B cell (primary cell): ENCODE measurements at regions not wholly inside any gene's neighbourhood (a gene's known extent, or its start where the extent isn't known, plus 50 kb on each side); places are given as distances from the start of the nearest gene placed in this dataset.

Source experiments
- ATAC-seq: fragments of 200-7000 bp; cut with Tn5 transposase; one replicate; pipeline ENCODE4 v1.10.0; 2021; ENCODE audit warnings: low read depth, mild to moderate bottlenecking, moderate number of reproducible peaks, moderate library complexity
- CTCF ChIA-PET: fragments of 350-600 bp; sonication (Branson Sonifier 250); formaldehyde crosslinking; loops from one replicate; lab custom pipeline; 2021; ENCODE audit warnings: antibody characterized with exemption, inconsistent platforms; lab: Charles Lee
- POLR2A ChIA-PET: fragments of 350-600 bp; sonication (Branson Sonifier 250); formaldehyde crosslinking; loops from one replicate; lab custom pipeline; 2021; ENCODE audit warnings: antibody characterized with exemption; lab: Charles Lee
- DNase-seq: peaks from one replicate; pipeline ENCODE4 v3.0.0; 2013
- H2AFZ ChIP-seq: 2 replicates; pipeline ENCODE4 v1.6.1; 2012; ENCODE audit warnings: mild to moderate bottlenecking, low read depth, low read length; ENCODE audit not compliant: insufficient read depth, poor library complexity, severe bottlenecking
- H3K27ac ChIP-seq, 2 donors: 1 replicate in 1 of 2; 2 replicates in 1 of 2; pipeline ENCODE4 v1.5.1; 2012 to 2013; ENCODE audit warnings: low read length in 2 of 2, mild to moderate bottlenecking in 2 of 2, moderate library complexity in 1 of 2
- H3K27me3 ChIP-seq, 4 experiments: fragments of 200-600 bp in 1 of 4; sonication (generic) in 1 of 4; replicated peaks in 1 of 4; 1 replicate in 2 of 4; 2 replicates in 2 of 4; pipeline versions ENCODE4 v1.6.1 to v1.7.0; 2013 to 2016; ENCODE audit warnings: low read length in 3 of 4, mild to moderate bottlenecking in 2 of 4, mixed read lengths in 1 of 4, moderate library complexity in 1 of 4; ENCODE audit not compliant: insufficient read depth in 4 of 4, control insufficient read depth in 3 of 4; ENCODE audit errors: control extremely low read depth in 1 of 4
- H3K36me3 ChIP-seq, 2 experiments: replicated peaks in 1 of 2; 1 replicate in 1 of 2; 2 replicates in 1 of 2; pipeline versions ENCODE4 v1.6.1 to v1.7.1; 2013; ENCODE audit warnings: low read length in 1 of 2; ENCODE audit not compliant: insufficient read depth in 2 of 2, control insufficient read depth in 1 of 2; ENCODE audit errors: control extremely low read depth in 1 of 2, extremely low read depth in 1 of 2
- H3K4me1 ChIP-seq, 2 donors: fragments of 200-600 bp in 1 of 2; sonication (generic) in 1 of 2; 1 replicate in 1 of 2; 2 replicates in 1 of 2; pipeline versions ENCODE4 v1.5.1 to v1.6.1; 2013 to 2017; ENCODE audit warnings: low read length in 2 of 2; ENCODE audit not compliant: control insufficient read depth in 2 of 2, insufficient read depth in 2 of 2
- H3K4me2 ChIP-seq: replicated peaks from 2 replicates; pipeline ENCODE3; 2012; ENCODE audit warnings: mild to moderate bottlenecking, low read depth, low read length; ENCODE audit not compliant: poor library complexity, severe bottlenecking
- H3K4me3 ChIP-seq, 5 experiments: fragments of 200-600 bp in 1 of 5; sonication (generic) in 1 of 5; 1 replicate in 3 of 5; 2 replicates in 2 of 5; pipeline versions ENCODE4 v1.5.1 to v1.7.0; 2011 to 2016; ENCODE audit warnings: low read length in 4 of 5, mild to moderate bottlenecking in 4 of 5, low read depth in 2 of 5, control low read depth in 1 of 5, moderate library complexity in 1 of 5; ENCODE audit not compliant: insufficient read depth in 1 of 5; ENCODE audit errors: control extremely low read depth in 1 of 5, extremely low read depth in 1 of 5
- H3K79me2 ChIP-seq: fragments of 200-600 bp; sonication (generic); one replicate; pipeline ENCODE4 v1.6.0; 2016; ENCODE audit warnings: low read length; ENCODE audit not compliant: control insufficient read depth, insufficient read depth
- H3K9ac ChIP-seq: fragments of 200-600 bp; sonication (generic); 2 replicates; pipeline ENCODE4 v1.6.1; 2017; ENCODE audit warnings: mild to moderate bottlenecking, low read length, moderate library complexity
- H3K9me3 ChIP-seq, 3 donors: one replicate each; pipeline versions ENCODE4 v1.6.1 to v1.7.1; 2013; ENCODE audit warnings: low read length in 2 of 3; ENCODE audit not compliant: control insufficient read depth in 2 of 3, insufficient read depth in 1 of 3; ENCODE audit errors: control extremely low read depth in 1 of 3
- H4K20me1 ChIP-seq: 2 replicates; pipeline ENCODE4 v1.6.0; 2012; ENCODE audit warnings: mild to moderate bottlenecking, low read length; ENCODE audit not compliant: insufficient read depth, control insufficient read depth, poor library complexity, severe bottlenecking
- H3K27ac Mint-ChIP-seq: one replicate; pipeline ENCODE4 v1.8.0; 2021; ENCODE audit warnings: mixed read lengths
- H3K27me3 Mint-ChIP-seq: one replicate; pipeline ENCODE4 v1.8.0; 2021; ENCODE audit warnings: mixed read lengths
- H3K4me1 Mint-ChIP-seq: one replicate; pipeline ENCODE4 v1.8.0; 2021; ENCODE audit warnings: mixed read lengths
- H3K4me3 Mint-ChIP-seq: one replicate; pipeline ENCODE4 v1.8.0; 2021; ENCODE audit warnings: mixed read lengths
- H3K9me3 Mint-ChIP-seq: one replicate; pipeline ENCODE4 v1.8.0; 2022; ENCODE audit warnings: mixed read lengths; ENCODE audit not compliant: insufficient read depth
- EZH2 ChIP-seq: IDR thresholded peaks from 2 replicates; pipeline ENCODE4 v1.6.1; 2012; ENCODE audit warnings: borderline replicate concordance, low read depth, mild to moderate bottlenecking, moderate library complexity, low read length; ENCODE audit not compliant: insufficient read depth, poor library complexity, severe bottlenecking
- WGBS: methylation state at CpG from one replicate; pipeline ENCODE4 v1.1.5; 2013; ENCODE audit warnings: missing lambda C conversion rate; ENCODE audit not compliant: insufficient coverage; 5-methylcytosine and 5-hydroxymethylcytosine counted together
- intact Hi-C: fragments of 100-400 bp; cut with micrococcal nuclease; formaldehyde crosslinking; loops from one replicate; pipeline ENCODE4 v1.10.0; 2022
- TF ChIP-seq, protein P1 (sequence below): fragments of 200-600 bp; IDR thresholded peaks from one replicate; pipeline ENCODE4 v1.8.0; 2022; ENCODE audit warnings: antibody characterized with exemption, mild to moderate bottlenecking

DNA sequence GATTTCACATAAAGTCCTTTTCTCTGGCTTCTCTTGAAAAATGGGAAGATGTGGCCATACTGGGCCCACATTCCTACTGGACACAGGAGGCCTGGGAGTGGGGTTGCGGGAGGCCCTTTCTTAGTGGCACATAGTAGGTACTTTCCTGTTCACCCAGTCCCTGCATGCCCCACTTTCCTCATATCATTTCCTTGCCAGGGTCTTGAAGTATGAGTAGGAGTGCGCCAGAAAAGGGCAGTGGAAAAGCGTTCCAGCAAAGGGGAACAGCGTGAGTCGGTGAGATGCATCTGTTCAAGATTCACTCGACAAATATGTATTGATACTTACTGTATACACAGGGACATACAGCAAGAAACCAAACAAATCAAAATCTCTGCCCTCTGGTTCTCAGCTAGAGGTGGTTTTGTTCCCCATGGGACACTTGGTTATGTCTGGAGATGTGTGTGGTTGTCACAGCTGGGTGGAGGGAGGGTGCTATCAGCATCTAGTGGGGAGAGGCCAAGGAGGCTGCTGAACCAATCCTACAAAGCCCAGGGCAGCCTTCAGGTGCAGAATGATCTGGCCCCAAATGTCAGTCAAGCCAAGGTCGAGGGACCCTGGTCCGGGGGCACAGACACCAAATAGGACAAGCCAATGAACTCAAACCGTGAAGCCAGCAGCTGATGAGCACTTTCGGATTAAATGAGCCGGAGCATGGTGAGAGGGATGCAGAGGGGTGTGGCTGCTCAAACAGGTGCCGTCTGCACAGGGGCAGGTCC lies 151.4 kb downstream of the CEBPB start:
- Histone ChIP-seq H3K36me3 (no peaks in the 10 kb centered on the region), H3K79me2 (no peaks in the 10 kb centered on the region), H3K4me2 (no peak overlapping the region), H3K4me1 (peaks cover 19 to 22% of the 10 kb centered on the region in 2 donors), H3K9ac (no peak overlapping the region), H3K27me3 (peaks cover 0 to 31% (median 8%) of the 10 kb centered on the region in 4 experiments), H3K4me3 (no peak overlapping the region), H3K9me3 (peaks cover 0 to 5% (median 0%) of the 10 kb centered on the region in 3 donors), H4K20me1 (no peaks in the 10 kb centered on the region), H2AFZ (no peak overlapping the region), H3K27ac (no peak overlapping the region)
- TF ChIP-seq, protein P1, sequence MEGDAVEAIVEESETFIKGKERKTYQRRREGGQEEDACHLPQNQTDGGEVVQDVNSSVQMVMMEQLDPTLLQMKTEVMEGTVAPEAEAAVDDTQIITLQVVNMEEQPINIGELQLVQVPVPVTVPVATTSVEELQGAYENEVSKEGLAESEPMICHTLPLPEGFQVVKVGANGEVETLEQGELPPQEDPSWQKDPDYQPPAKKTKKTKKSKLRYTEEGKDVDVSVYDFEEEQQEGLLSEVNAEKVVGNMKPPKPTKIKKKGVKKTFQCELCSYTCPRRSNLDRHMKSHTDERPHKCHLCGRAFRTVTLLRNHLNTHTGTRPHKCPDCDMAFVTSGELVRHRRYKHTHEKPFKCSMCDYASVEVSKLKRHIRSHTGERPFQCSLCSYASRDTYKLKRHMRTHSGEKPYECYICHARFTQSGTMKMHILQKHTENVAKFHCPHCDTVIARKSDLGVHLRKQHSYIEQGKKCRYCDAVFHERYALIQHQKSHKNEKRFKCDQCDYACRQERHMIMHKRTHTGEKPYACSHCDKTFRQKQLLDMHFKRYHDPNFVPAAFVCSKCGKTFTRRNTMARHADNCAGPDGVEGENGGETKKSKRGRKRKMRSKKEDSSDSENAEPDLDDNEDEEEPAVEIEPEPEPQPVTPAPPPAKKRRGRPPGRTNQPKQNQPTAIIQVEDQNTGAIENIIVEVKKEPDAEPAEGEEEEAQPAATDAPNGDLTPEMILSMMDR = no peak
- no peak for TF ChIP-seq EZH2
- H3K4me3 Mint-ChIP-seq = no peak overlapping the region
- H3K27me3 Mint-ChIP-seq = peaks cover 33% of the 10 kb centered on the region
- intact Hi-C loops = loop anchor here (10.0 kb wide), 1 partner anchor 537 kb away; no protein-coding TSS in a partner anchor
- H3K4me1 Mint-ChIP-seq = peaks cover 33% of the 10 kb centered on the region
- 71% methylated on average over 8 of the region's 12 CpGs for whole genome bisulfite sequencing
- ATAC-seq (peak; percentile 47), DNase-seq (no peak)
- no peak overlapping the region for H3K27ac Mint-ChIP-seq
- H3K9me3 Mint-ChIP-seq = no peaks in the 10 kb centered on the region
- CTCF ChIA-PET = interaction anchor here (1.2 kb wide), 1 partner anchor 8 kb away, joined by 4 read pairs; no protein-coding TSS in a partner anchor
- POLR2A ChIA-PET = no interaction called here

DNA sequence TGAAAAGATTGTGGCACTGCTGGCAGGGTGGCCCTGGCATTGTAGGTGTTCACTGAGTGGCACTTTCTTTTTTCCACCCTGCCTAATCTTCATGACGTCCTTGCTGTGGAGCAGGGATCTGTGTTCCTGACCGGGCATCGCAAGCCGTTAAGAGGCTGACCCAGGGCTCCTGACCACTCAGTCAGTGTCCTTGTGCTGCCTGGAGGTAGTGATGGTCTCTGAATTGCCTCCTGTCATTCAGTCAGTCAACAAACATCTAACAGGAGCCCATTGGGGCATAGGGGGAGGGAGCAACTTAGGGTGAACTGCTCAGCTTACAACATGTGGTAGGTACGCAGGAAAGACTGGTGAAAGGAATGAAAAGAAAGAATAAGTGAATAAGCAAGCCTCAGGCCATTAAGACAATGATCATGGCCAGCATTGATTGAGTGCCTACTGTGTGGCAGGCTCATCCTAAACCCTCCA lies 152.0 kb downstream of the CEBPB start:
- Histone ChIP-seq H3K79me2 (no peaks in the 10 kb centered on the region), H3K4me3 (no peak overlapping the region), H3K27me3 (peaks cover 0 to 37% (median 10%) of the 10 kb centered on the region in 4 experiments), H3K36me3 (no peaks in the 10 kb centered on the region), H3K9me3 (peaks cover 0 to 5% (median 0%) of the 10 kb centered on the region in 3 donors), H3K4me1 (peaks cover 20 to 25% of the 10 kb centered on the region in 2 donors), H2AFZ (no peak overlapping the region), H3K4me2 (no peak overlapping the region), H3K9ac (no peak overlapping the region), H4K20me1 (no peaks in the 10 kb centered on the region), H3K27ac (no peak overlapping the region)
- WGBS = 90% methylated on average over 2 of the region's 5 CpGs
- TF ChIP-seq EZH2 = no peak
- TF ChIP-seq, protein P1 = no peak
- H3K9me3 Mint-ChIP-seq = no peaks in the 10 kb centered on the region
- peaks cover 36% of the 10 kb centered on the region for H3K27me3 Mint-ChIP-seq
- intact Hi-C loops = loop anchor here (10.0 kb wide), 1 partner anchor 538 kb away; no protein-coding TSS in a partner anchor
- ChIA-PET POLR2A (no interaction called here), CTCF (no interaction called here)
- no peak overlapping the region for H3K4me3 Mint-ChIP-seq
- ATAC-seq (no peak), DNase-seq (no peak)
- H3K4me1 Mint-ChIP-seq = peaks cover 33% of the 10 kb centered on the region
- H3K27ac Mint-ChIP-seq = no peak overlapping the region
